Liver (tissue), 8 donors: ENCODE measurements at regions not wholly inside any gene's neighbourhood (a gene's known extent, or its start where the extent isn't known, plus 50 kb on each side); places are given as distances from the start of the nearest gene placed in this dataset.
A peak's percentile ranks its signal among the peaks of the same experiment; 100 is the strongest.

Experiments
- DNase-seq: peaks from one replicate; pipeline ENCODE4 v3.0.0-alpha.2; 2017; ENCODE audit warnings: low spot score
- H3K27ac ChIP-seq, 2 donors: one replicate each; pipeline ENCODE4 v1.7.0; 2013; ENCODE audit warnings: inconsistent platforms in 2 of 2, low read length in 2 of 2, control low read depth in 1 of 2, low read depth in 1 of 2, mild to moderate bottlenecking in 1 of 2
- H3K27me3 ChIP-seq, 4 donors: one replicate each; pipeline versions ENCODE4 v1.6.1 to v1.7.0; 2013; ENCODE audit warnings: low read length in 3 of 4, inconsistent platforms in 1 of 4, mild to moderate bottlenecking in 1 of 4, moderate library complexity in 1 of 4; ENCODE audit not compliant: control insufficient read depth in 4 of 4, insufficient read depth in 4 of 4
- H3K36me3 ChIP-seq, 4 donors: one replicate each; pipeline versions ENCODE4 v1.6.1 to v1.7.0; 2013; ENCODE audit warnings: low read length in 3 of 4, mild to moderate bottlenecking in 3 of 4, low read depth in 1 of 4, moderate library complexity in 1 of 4; ENCODE audit not compliant: control insufficient read depth in 4 of 4, insufficient read depth in 3 of 4
- H3K4me1 ChIP-seq, 4 donors: one replicate each; pipeline versions ENCODE4 v1.6.1 to v1.7.0; 2013; ENCODE audit warnings: low read length in 3 of 4, mild to moderate bottlenecking in 3 of 4, moderate library complexity in 1 of 4; ENCODE audit not compliant: control insufficient read depth in 4 of 4, insufficient read depth in 4 of 4
- H3K4me3 ChIP-seq, 3 donors: one replicate each; pipeline versions ENCODE4 v1.6.1 to v1.7.0; 2013; ENCODE audit warnings: low read length in 3 of 3, control low read depth in 1 of 3, low read depth in 1 of 3, mild to moderate bottlenecking in 1 of 3
- H3K9ac ChIP-seq, 2 donors: one replicate each; pipeline ENCODE4 v1.7.0; 2013; ENCODE audit warnings: low read length in 2 of 2, mild to moderate bottlenecking in 2 of 2, moderate library complexity in 2 of 2, control low read depth in 1 of 2, low read depth in 1 of 2
- H3K9me3 ChIP-seq, 4 donors: one replicate each; pipeline versions ENCODE4 v1.6.1 to v1.7.0; 2013; ENCODE audit warnings: low read length in 3 of 4; ENCODE audit not compliant: control insufficient read depth in 4 of 4
- EGR1 ChIP-seq, 2 donors: IDR thresholded peaks; 2 replicates each; pipeline ENCODE4 v1.6.1; 2016 to 2018; ENCODE audit warnings: antibody characterized with exemption in 2 of 2, low read depth in 2 of 2
- FOXA1 ChIP-seq: IDR thresholded peaks from 2 replicates; pipeline ENCODE4 v1.6.1; 2016; ENCODE audit warnings: antibody characterized with exemption
- FOXA2 ChIP-seq: IDR thresholded peaks from 2 replicates; pipeline ENCODE4 v1.6.1; 2016; ENCODE audit warnings: antibody characterized with exemption
- GABPA ChIP-seq, 2 donors: IDR thresholded peaks in 1 of 2; conservative IDR thresholded peaks in 1 of 2; 2 replicates each; pipeline ENCODE4 v1.6.1; 2016; ENCODE audit warnings: antibody characterized with exemption in 2 of 2, mild to moderate bottlenecking in 1 of 2, moderate library complexity in 1 of 2
- HNF4A ChIP-seq, 2 donors: conservative IDR thresholded peaks; 2 replicates each; pipeline ENCODE4 v1.6.1; 2016; ENCODE audit warnings: antibody characterized with exemption in 2 of 2, mild to moderate bottlenecking in 2 of 2
- HNF4G ChIP-seq: IDR thresholded peaks from 2 replicates; pipeline ENCODE4 v1.6.1; 2016; ENCODE audit warnings: antibody characterized with exemption
- JUND ChIP-seq, 2 donors: IDR thresholded peaks; 2 replicates each; pipeline ENCODE4 v1.6.1; 2016; ENCODE audit warnings: antibody characterized with exemption in 2 of 2
- NR2F2 ChIP-seq: IDR thresholded peaks from 2 replicates; pipeline ENCODE4 v1.6.1; 2016; ENCODE audit warnings: antibody characterized with exemption
- RAD21 ChIP-seq, 2 donors: IDR thresholded peaks; 2 replicates each; pipeline ENCODE4 v1.6.1; 2016; ENCODE audit warnings: antibody characterized with exemption in 2 of 2, mild to moderate bottlenecking in 2 of 2
- RXRA ChIP-seq, 2 donors: IDR thresholded peaks; 2 replicates each; pipeline ENCODE4 v1.6.1; 2017 to 2018; ENCODE audit warnings: antibody characterized with exemption in 2 of 2, mild to moderate bottlenecking in 1 of 2
- SP1 ChIP-seq: IDR thresholded peaks from 2 replicates; pipeline ENCODE4 v1.6.1; 2018; ENCODE audit warnings: antibody characterized with exemption, mild to moderate bottlenecking
- TAF1 ChIP-seq: conservative IDR thresholded peaks from 2 replicates; pipeline ENCODE4 v1.6.1; 2016; ENCODE audit warnings: antibody characterized with exemption, mild to moderate bottlenecking
- WGBS: extraction: QIAGEN DNeasy Blood & Tissue Kit; methylation state at CpG from one replicate; pipeline ENCODE4 v1.1.7; 2013; 5-methylcytosine and 5-hydroxymethylcytosine counted together
- TF ChIP-seq, protein P1 (sequence below): fragments of 150-350 bp; IDR thresholded peaks from 2 replicates; pipeline ENCODE4 v1.5.1; 2017; ENCODE audit warnings: improper control_type of control experiment, low read depth, low read length; ENCODE audit not compliant: missing input control
- TF ChIP-seq, protein P2 (sequence below): IDR thresholded peaks from 2 replicates; pipeline ENCODE4 v1.6.1; 2016; ENCODE audit warnings: antibody characterized with exemption
- TF ChIP-seq, protein P3 (sequence below): IDR thresholded peaks from 2 replicates; pipeline ENCODE4 v1.6.1; 2016; ENCODE audit warnings: antibody characterized with exemption
- TF ChIP-seq, protein P4 (sequence below): IDR thresholded peaks from 2 replicates; pipeline ENCODE4 v1.6.1; 2016; ENCODE audit warnings: antibody characterized with exemption
- donor health status: healthy.
- donor health status: healthy.
- donor health status: healthy.
- donor health status: healthy.
- donor health status: healthy.

DNA sequence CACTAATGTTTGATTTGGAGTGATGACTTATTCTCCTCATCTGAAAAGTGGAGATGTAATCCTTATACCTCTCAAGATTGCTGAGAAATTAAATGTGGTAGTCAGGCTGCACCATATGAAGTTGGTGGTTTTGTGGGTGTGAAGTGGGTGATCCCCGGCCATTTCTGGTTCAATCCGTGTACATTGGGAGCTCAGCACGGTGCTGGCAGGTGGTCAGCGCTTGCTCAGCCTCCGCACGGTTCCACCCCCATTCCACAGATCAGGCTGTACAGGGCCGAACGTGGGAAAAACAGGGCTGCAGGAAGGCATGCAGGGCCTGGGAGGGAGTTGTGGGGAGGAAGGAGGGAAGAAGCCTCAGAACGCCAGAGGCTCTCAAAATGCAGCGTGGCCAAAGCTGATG is 198.3 kb downstream of the INO80D start:
- DNase-seq: no peak
- TF ChIP-seq, protein P1, sequence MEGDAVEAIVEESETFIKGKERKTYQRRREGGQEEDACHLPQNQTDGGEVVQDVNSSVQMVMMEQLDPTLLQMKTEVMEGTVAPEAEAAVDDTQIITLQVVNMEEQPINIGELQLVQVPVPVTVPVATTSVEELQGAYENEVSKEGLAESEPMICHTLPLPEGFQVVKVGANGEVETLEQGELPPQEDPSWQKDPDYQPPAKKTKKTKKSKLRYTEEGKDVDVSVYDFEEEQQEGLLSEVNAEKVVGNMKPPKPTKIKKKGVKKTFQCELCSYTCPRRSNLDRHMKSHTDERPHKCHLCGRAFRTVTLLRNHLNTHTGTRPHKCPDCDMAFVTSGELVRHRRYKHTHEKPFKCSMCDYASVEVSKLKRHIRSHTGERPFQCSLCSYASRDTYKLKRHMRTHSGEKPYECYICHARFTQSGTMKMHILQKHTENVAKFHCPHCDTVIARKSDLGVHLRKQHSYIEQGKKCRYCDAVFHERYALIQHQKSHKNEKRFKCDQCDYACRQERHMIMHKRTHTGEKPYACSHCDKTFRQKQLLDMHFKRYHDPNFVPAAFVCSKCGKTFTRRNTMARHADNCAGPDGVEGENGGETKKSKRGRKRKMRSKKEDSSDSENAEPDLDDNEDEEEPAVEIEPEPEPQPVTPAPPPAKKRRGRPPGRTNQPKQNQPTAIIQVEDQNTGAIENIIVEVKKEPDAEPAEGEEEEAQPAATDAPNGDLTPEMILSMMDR: no peak
- TF ChIP-seq HNF4A (conservative IDR thresholded peaks at IDR 0.05): no peak
- no peak for TF ChIP-seq JUND (IDR thresholded peaks at IDR 0.05)
- TF ChIP-seq NR2F2: no peak
- TF ChIP-seq HNF4G: no peak
- no peak for TF ChIP-seq SP1
- TF ChIP-seq, protein P2, sequence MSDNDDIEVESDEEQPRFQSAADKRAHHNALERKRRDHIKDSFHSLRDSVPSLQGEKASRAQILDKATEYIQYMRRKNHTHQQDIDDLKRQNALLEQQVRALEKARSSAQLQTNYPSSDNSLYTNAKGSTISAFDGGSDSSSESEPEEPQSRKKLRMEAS: no peak
- TF ChIP-seq FOXA1: no peak
- no peak for TF ChIP-seq RXRA (IDR thresholded peaks at IDR 0.05)
- no peak for TF ChIP-seq RAD21 (IDR thresholded peaks at IDR 0.05)
- TF ChIP-seq GABPA (IDR thresholded peaks at IDR 0.05 in 1 of 2, conservative IDR thresholded peaks at IDR 0.05 in 1 of 2): no peak
- TF ChIP-seq TAF1: no peak
- 75% methylated on average over 10 of the region's 10 CpGs for WGBS
- no peaks in the 10 kb centered on the region for H3K36me3 ChIP-seq
- no peaks in the 10 kb centered on the region for H3K27me3 ChIP-seq
- H3K27ac ChIP-seq: no peak overlapping the region
- H3K9me3 ChIP-seq: no peaks in the 10 kb centered on the region
- no peak overlapping the region for H3K4me3 ChIP-seq
- H3K9ac ChIP-seq: no peak overlapping the region
- H3K4me1 ChIP-seq: peaks cover 0 to 4% (median 0%) of the 10 kb centered on the region in 4 donors

DNA sequence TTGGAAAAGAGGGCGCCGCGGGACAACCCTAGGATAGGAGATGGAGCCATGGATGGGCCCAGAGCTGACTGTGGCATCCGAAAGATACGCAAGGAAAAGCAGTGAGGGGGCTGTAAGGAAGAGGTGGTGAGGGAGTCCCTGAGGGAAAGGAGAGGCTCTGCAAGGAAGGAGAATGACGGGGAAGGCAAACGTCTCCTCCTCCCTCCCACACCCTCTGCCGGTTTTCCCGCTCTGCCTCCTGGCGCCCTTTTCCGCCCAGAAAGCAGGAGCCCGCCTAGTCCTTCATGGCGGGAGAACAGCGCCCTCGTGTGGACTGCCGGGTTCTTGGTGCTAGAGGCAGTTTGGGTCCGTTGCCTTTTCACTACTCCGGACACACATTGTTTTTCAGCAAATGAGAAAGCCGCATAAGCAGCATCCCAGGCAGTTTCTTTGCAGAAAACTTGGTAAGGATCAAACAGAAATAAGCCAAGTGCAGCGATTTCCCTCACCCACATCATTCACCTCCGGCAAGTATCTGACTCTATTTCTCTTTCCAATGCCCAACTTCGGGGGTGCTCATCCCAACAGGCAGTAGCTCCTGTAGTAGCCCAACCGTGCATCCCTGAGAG is 200.4 kb downstream of the INO80D start:
- no peak overlapping the region for H3K27ac ChIP-seq

DNA sequence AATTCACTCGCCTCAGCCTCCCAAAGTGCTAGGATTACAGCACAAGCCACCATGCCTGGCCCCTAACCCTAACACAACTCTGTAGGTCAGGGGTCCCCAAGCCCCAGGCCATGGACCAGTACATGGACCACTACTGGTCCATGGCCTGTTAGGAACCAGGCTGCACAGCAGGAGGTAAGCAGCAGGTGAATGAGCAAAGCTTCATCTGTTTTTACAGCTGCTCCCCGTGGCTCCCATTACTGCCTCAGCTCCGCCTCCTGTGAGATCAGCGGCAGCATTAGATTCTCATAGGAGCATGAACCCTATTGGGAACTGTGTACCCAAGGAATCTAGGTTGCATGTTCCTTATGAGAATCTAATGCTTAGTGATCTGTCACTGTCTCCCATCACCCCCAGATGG is 201.7 kb downstream of the NRP2 start:
- Histone ChIP-seq H3K27me3 (no peaks in the 10 kb centered on the region), H3K27ac (no peak overlapping the region), H3K4me3 (no peak overlapping the region), H3K36me3 (no peaks in the 10 kb centered on the region), H3K9me3 (no peaks in the 10 kb centered on the region), H3K9ac (no peak overlapping the region), H3K4me1 (peaks cover 0 to 4% (median 0%) of the 10 kb centered on the region in 4 donors)
- 91% methylated on average over 4 of the region's 4 CpGs for WGBS
- DNase-seq: no peak
- TF ChIP-seq EGR1 (IDR thresholded peaks at IDR 0.05; ENCODE audit: low read depth in 2 of 2): no peak
- no peak for TF ChIP-seq TAF1
- no peak for TF ChIP-seq JUND (IDR thresholded peaks at IDR 0.05)
- no peak for TF ChIP-seq GABPA (IDR thresholded peaks at IDR 0.05 in 1 of 2, conservative IDR thresholded peaks at IDR 0.05 in 1 of 2)
- TF ChIP-seq HNF4G: no peak
- TF ChIP-seq, protein P2: no peak
- no peak for TF ChIP-seq SP1
- no peak for TF ChIP-seq NR2F2
- TF ChIP-seq RAD21 (IDR thresholded peaks at IDR 0.05): no peak
- no peak for TF ChIP-seq FOXA2
- TF ChIP-seq, protein P3, sequence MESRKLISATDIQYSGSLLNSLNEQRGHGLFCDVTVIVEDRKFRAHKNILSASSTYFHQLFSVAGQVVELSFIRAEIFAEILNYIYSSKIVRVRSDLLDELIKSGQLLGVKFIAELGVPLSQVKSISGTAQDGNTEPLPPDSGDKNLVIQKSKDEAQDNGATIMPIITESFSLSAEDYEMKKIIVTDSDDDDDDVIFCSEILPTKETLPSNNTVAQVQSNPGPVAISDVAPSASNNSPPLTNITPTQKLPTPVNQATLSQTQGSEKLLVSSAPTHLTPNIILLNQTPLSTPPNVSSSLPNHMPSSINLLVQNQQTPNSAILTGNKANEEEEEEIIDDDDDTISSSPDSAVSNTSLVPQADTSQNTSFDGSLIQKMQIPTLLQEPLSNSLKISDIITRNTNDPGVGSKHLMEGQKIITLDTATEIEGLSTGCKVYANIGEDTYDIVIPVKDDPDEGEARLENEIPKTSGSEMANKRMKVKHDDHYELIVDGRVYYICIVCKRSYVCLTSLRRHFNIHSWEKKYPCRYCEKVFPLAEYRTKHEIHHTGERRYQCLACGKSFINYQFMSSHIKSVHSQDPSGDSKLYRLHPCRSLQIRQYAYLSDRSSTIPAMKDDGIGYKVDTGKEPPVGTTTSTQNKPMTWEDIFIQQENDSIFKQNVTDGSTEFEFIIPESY: no peak
- no peak for TF ChIP-seq FOXA1
- no peak for TF ChIP-seq RXRA (IDR thresholded peaks at IDR 0.05)
- TF ChIP-seq HNF4A (conservative IDR thresholded peaks at IDR 0.05): no peak
- TF ChIP-seq, protein P4, sequence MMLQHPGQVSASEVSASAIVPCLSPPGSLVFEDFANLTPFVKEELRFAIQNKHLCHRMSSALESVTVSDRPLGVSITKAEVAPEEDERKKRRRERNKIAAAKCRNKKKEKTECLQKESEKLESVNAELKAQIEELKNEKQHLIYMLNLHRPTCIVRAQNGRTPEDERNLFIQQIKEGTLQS: no peak

More for the DNA sequence above, 200.4 kb downstream of the INO80D start:
- no peaks in the 10 kb centered on the region for H3K27me3 ChIP-seq
- 28% methylated on average over 23 of the region's 23 CpGs for WGBS
- no peaks in the 10 kb centered on the region for H3K9me3 ChIP-seq
- H3K4me1 ChIP-seq: peaks cover 0 to 4% (median 0%) of the 10 kb centered on the region in 4 donors
- no peak overlapping the region for H3K9ac ChIP-seq
- peak; percentile 98 to 99 for TF ChIP-seq RAD21 (IDR thresholded peaks at IDR 0.05)
- TF ChIP-seq GABPA (IDR thresholded peaks at IDR 0.05 in 1 of 2, conservative IDR thresholded peaks at IDR 0.05 in 1 of 2): no peak
- TF ChIP-seq, protein P1: peak; percentile 92
- DNase-seq: peak; percentile 85
- H3K36me3 ChIP-seq: no peaks in the 10 kb centered on the region
- no peak overlapping the region for H3K4me3 ChIP-seq
